GF-D8 (cell line): ENCODE measurements at regions not wholly inside any gene's neighbourhood (a gene's known extent, or its start where the extent isn't known, plus 50 kb on each side); places are given as distances from the start of the nearest gene placed in this dataset.
"Not testable (repeated sequence)": the region's sequence is repeated elsewhere in the genome, so short reads cannot be mapped to it uniquely, and the experiment has no call there.

Source experiments
- DNase-seq: peaks from one replicate; lab custom pipeline; 2025; lab: John Stamatoyannopoulos, UW

- DNase-seq, result no peak
Observed at GRCh38 chr6:169406804-169407203, 153.2 kb upstream of the THBS2 start.

- no peak for DNase-seq
Observed at GRCh38 chr6:169406034-169406433, 152.4 kb upstream of the THBS2 start.

GRCh38 chr6:169404828-169405227 is 151.2 kb upstream of the THBS2 start:
- no peak for DNase-seq

GRCh38 chr6:169398342-169399105 is 144.9 kb upstream of the THBS2 start:
- no peak for DNase-seq

GRCh38 chr6:169397684-169398083 is 144.0 kb upstream of the THBS2 start:
- DNase-seq, result no peak

- no peak for DNase-seq
Observed at GRCh38 chr6:169396554-169397163, 143.0 kb upstream of the THBS2 start.

GRCh38 chr6:169396009-169396539 is 142.4 kb upstream of the THBS2 start:
- not testable (repeated sequence) for DNase-seq

GRCh38 chr6:169395080-169395805 is 141.6 kb upstream of the THBS2 start:
- no peak for DNase-seq

- DNase-seq, result no peak
Observed at GRCh38 chr6:169393753-169394152, 140.1 kb upstream of the THBS2 start.

- DNase-seq, result no peak
Observed at GRCh38 chr6:169391473-169392071, 137.9 kb upstream of the THBS2 start.

GRCh38 chr6:169388395-169389166 is 134.9 kb upstream of the THBS2 start:
- no peak for DNase-seq

- DNase-seq, result no peak
Observed at GRCh38 chr6:169387809-169388383, 134.2 kb upstream of the THBS2 start.

GRCh38 chr6:169386411-169387057 is 132.9 kb upstream of the THBS2 start:
- no peak for DNase-seq

GRCh38 chr6:169385237-169385880 is 131.7 kb upstream of the THBS2 start:
- no peak for DNase-seq

GRCh38 chr6:169384291-169384690 is 130.6 kb upstream of the THBS2 start:
- DNase-seq, result no peak

- DNase-seq, result no peak
Observed at GRCh38 chr6:169383265-169383664, 129.6 kb upstream of the THBS2 start.

GRCh38 chr6:169382735-169383134 is 129.1 kb upstream of the THBS2 start:
- DNase-seq, result no peak

GRCh38 chr6:169381988-169382387 is 128.3 kb upstream of the THBS2 start:
- no peak for DNase-seq

GRCh38 chr6:169380493-169380892 is 126.8 kb upstream of the THBS2 start:
- no peak for DNase-seq

- DNase-seq, result no peak
Observed at GRCh38 chr6:169379495-169380070, 125.9 kb upstream of the THBS2 start.
